ENCODE measurements at regions not wholly inside any gene's neighbourhood (a gene's known extent, or its start where the extent isn't known, plus 50 kb on each side); places are given as distances from the start of the nearest gene placed in this dataset.
"Not testable (repeated sequence)": the region's sequence is repeated elsewhere in the genome, so short reads cannot be mapped to it uniquely, and the experiment has no call there.

DNA sequence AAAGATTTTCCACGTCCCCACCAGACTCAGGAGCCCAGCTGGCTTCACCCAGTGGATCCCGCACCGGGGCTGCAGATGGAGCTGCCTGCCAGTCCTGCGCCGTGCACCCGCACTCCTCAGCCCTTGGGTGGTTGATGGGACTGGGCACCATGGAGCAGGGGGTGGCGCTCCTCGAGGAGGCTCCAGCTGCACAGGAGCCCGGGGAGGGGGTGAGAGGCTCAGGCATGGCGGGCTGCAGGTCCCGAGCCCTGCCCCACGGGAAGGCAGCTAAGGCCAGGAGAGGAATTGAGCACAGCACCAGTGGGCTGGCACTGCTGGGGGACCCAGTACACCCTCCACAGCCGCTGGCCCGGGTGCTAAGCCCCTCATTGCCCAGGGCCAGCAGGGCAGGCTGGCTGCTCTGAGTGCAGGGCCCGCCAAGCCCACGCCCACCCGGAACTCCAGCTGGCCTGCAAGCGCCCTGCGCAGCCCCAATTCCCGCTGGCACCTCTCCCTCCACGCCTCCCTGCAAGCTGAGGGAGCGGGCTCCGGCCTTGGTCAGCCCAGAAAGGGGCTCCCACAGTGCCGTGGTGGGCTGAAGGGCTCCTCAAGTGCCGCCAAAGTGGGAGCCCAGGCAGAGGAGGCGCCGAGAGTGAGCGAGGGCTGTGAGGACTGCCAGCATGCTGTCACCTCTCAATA is 1800.9 kb downstream of the OLFM4 start:
- DNase-seq (ENCODE audit: low read depth in 4 of 4, low spot score in 3 of 4) = not testable (repeated sequence)

GRCh38 chr13:54836273-54836672 is 1807.7 kb downstream of the OLFM4 start:
- DNase-seq (ENCODE audit: low read depth in 4 of 4, low spot score in 3 of 4) = no peak

DNA sequence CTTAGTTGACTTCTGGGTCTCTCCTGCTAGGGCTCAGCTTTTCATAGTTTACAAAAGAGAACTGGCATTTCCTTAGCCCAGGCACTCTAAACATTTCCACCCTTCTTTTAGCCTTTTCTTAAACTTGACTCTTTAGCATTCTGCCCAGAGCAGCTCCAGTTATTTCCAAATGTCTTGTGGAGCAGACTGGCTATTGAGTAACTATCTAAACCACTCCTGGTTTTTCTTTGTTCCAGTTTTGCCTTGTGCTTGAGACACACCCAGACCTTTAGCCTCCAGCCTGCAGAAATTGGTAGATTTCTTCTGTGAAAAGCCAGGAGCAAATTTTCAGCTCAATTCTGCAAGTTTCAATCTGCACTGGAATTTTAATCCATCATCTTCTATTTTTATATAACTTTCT is 1813.1 kb downstream of the OLFM4 start:
- no peak for DNase-seq (ENCODE audit: low read depth in 4 of 4, low spot score in 3 of 4)

- no peak for DNase-seq (ENCODE audit: low read depth in 4 of 4, low spot score in 3 of 4)
Measured at GRCh38 chr13:54845351-54845965, 1816.8 kb downstream of the OLFM4 start.

- no peak for DNase-seq (ENCODE audit: low read depth in 4 of 4, low spot score in 3 of 4)
Measured at GRCh38 chr13:54852831-54853230, 1824.2 kb downstream of the OLFM4 start.

GRCh38 chr13:54859827-54860226 is 1831.2 kb downstream of the OLFM4 start:
- no peak for DNase-seq (ENCODE audit: low read depth in 4 of 4, low spot score in 3 of 4)

GRCh38 chr13:54875111-54875510 is 1846.5 kb downstream of the OLFM4 start:
- no peak for DNase-seq (ENCODE audit: low read depth in 4 of 4, low spot score in 3 of 4)

- no peak for DNase-seq (ENCODE audit: low read depth in 4 of 4, low spot score in 3 of 4)
Measured at GRCh38 chr13:54879036-54879435, 1850.4 kb downstream of the OLFM4 start.

- no peak for DNase-seq (ENCODE audit: low read depth in 4 of 4, low spot score in 3 of 4)
Measured at GRCh38 chr13:54884682-54885081, 1856.1 kb downstream of the OLFM4 start.

DNA sequence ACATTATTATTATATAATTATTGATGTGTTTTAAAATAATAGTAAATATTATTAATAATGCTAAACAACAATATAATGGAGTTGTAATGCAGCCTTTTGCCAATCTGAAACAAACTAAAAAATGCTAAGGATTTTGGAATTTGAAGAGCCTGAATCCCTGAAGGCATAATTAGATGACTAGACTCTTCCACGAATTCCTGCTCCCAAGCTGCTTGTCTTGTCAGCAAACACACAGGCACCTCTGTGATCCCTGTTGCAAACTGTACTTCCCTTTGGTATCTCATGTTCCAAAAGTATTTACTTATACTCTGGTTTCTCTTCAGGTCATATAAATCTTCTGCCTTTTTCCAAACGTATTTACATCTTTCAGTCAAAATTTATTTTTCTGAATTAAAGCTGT is 1862.4 kb downstream of the OLFM4 start:
- no peak for DNase-seq (ENCODE audit: low read depth in 4 of 4, low spot score in 3 of 4)

DNA sequence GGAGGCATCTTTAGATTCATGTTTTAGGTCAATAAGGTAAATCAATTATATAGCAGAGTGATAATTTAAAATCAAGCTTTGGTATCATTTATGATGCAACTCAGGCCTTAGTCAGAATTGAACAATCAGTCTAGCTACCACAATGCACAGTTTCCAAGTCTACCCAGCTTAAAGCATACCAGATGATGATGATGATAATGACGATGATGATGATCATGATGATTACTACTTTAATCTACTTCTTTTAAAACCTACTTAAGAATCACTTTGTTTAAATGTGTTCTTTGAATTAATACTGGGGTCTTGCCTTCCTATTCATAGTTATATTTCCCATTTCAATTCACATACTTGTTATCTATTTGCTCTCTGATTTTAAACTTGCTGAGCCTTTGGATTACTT is 1872.7 kb downstream of the OLFM4 start:
- DNase-seq (ENCODE audit: low read depth in 4 of 4, low spot score in 3 of 4) = no peak

DNA sequence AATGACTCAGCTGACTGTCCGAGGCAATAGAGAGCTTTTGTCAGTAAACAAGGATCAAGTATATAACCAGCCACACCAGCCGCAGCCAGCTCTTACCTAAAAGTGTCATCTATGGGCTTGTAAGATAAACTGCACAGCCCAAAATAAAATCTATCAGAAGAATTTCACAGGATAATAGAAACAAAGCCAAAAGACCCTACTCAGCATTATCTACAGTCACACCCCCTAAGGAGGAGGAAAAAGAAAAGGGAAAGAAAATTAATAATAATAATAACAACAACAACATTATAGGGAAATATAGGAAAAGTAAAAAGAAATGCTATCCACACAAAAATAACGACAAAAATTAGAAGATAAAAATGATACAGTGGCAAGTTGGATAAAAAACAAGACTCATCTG is 1883.8 kb downstream of the OLFM4 start:
- no peak for DNase-seq (ENCODE audit: low read depth in 4 of 4, low spot score in 3 of 4)

DNA sequence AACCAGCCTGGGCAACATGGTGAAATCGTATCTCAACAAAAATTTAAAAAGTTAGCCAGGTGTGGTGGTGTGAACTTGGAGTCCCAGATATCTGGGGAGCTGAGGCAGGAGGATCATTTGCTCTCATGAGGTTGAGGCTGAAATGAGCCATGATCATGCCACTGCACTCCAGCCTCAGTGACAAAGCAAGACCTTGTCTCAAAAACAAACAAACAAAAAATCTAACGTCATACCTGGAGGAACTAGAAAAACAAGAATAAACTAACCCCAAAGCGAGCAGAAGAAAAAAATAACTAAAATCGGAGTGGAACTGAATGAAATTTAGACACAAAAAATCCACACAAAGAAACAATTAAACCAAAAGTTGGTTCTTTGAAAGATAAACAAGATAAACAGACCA is 1885.1 kb downstream of the OLFM4 start:
- no peak for DNase-seq (ENCODE audit: low read depth in 4 of 4, low spot score in 3 of 4)

DNA sequence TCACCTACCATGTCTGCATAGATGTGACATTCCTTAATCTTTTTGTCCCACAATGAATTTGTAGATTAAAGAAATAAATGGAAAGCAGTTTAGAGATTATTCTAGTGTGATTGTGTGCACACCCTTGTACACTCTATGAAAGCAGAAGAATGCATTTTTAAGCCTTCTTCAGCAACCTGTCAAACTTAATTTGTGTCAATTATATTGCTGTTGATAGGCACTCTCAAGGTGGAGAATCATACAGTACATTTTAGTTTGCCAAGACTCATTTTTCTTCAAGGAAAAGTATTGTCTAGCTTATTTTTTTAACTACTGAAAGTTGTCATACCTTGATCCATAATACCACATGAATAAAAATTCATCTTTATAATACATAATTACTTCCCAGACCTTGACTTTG is 1898.9 kb downstream of the OLFM4 start:
- no peak for DNase-seq (ENCODE audit: low read depth in 4 of 4, low spot score in 3 of 4)

DNA sequence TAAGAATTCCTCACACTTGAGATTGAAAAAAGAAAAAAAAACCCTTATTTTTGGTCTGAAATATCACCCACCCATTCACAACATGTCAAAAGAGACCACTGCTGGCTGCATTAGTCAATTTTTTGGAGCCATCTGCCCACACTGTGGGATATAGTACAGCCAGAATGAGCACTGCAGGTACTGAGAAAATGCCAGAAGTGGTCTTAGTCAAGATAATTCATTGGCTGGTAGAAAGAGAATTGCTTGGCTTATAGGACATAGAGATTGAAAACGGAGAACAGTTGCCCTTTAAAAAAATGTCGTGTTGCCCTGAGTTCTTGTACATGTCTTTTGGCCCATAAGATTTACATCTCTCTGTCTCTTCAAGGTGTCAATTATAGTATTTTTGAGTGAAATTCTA is 1899.5 kb downstream of the OLFM4 start:
- no peak for DNase-seq (ENCODE audit: low read depth in 4 of 4, low spot score in 3 of 4)

- DNase-seq (ENCODE audit: low read depth in 4 of 4, low spot score in 3 of 4) = no peak
Measured at GRCh38 chr13:54934121-54934520, 1905.5 kb downstream of the OLFM4 start.

DNA sequence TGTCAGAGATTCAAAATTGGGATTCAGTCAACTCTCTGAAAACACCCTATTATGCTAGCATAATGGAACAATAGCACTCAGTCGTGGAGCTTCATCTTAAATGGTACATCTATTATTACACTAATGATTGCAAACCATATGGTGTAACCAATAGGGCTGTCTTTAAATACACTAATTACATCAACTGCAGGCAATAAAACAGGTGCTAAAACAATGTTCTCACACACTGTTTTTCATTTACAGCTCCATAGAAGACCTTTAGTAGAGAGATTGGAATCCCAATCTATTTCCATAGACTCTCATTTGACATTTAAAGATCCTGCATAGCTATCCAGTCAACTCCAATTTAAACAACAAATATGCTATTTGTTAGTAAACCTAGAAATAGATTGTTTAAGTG is 1917.4 kb downstream of the OLFM4 start:
- DNase-seq (ENCODE audit: low read depth in 4 of 4, low spot score in 3 of 4) = no peak

DNA sequence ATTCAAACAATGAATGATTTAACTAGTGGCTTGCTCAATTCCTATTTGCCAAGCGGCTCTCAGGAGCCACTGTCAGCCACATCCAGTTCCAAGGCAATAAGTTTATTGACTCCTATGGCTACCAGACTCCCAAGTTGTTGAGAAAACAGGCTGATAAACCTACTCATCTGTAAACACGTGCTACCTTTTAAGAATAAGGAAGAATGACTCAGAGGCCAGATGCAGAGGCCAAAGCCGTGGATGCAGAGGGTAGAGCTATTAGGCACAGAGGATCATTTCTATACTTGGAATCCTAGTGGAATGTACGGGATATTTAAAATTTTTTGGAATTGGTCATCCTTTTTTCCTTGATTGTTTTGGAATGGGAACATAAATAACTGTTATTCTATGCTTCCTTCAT is 1921.1 kb downstream of the OLFM4 start:
- no peak for DNase-seq (ENCODE audit: low read depth in 4 of 4, low spot score in 3 of 4)

DNA sequence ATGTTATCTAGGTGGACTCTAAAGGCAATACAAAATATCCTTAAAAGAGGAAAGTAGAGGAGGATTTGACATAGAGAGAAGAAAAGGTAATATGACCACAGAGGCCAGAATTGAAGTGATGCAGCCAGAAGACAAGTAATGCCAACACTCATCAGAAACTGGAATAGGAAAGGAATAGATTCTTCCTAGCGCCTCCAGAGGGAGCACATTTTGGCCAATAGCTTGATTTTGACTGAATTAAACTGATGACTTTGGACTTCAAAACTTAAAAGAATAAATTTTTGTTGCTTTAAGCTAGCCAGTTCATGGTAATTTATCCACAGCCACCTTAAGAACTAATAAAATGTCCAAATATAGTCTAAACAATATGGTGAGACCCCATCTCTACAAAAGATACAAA is 1921.9 kb downstream of the OLFM4 start:
- no peak for DNase-seq (ENCODE audit: low read depth in 4 of 4, low spot score in 3 of 4)

DNA sequence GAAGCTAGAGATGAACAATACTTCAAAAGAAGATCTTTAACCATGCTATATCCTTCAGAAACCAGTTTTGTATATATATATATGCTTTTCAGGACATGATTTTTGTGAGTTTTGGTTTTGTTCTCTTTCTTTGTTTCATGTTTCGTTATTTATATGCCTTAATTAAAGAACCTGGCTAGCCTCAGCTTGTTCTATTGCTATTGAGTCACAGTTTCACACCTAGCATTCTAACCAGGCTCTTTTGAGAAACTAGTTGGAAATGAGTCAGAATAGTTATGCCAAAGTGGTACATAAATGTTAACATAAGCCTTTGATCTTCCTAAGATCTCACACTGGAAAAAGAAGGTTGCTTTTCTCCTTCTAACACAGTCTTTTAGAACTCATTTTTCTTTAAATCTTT is 1925.2 kb downstream of the OLFM4 start:
- no peak for DNase-seq (ENCODE audit: low read depth in 4 of 4, low spot score in 3 of 4)

- no peak for DNase-seq (ENCODE audit: low read depth in 4 of 4, low spot score in 3 of 4)
Measured at GRCh38 chr13:54958781-54959180, 1930.2 kb downstream of the OLFM4 start.

GRCh38 chr13:54965881-54966280 is 1937.3 kb downstream of the OLFM4 start:
- no peak for DNase-seq (ENCODE audit: low read depth in 4 of 4, low spot score in 3 of 4)

DNA sequence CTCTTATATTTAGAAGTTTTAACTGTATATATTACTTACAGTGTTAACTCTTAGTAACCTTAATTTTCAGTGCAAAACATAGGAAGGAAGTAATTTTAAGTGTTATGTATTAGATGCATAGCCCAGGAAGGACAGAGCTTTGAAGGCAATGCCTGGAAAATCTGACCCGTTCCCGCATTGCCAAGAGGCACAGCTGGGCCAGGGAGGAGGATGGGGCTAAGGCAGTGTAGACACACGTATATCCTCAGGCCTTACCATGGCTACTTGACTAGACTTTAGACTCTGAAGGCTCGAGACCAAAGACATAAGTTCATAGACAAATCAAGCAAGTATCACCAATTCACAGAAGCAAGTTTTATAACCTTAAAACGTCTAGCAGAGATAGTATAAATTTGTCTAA is 1944.2 kb downstream of the OLFM4 start:
- DNase-seq (ENCODE audit: low read depth in 4 of 4, low spot score in 3 of 4) = no peak
